HCT116 (cell line): ENCODE measurements at regions not wholly inside any gene's neighbourhood (a gene's known extent, or its start where the extent isn't known, plus 50 kb on each side); places are given as distances from the start of the nearest gene placed in this dataset.

Experiments used
- ATAC-seq: fragments of 200-7000 bp; cut with Tn5 transposase; 2 replicates; pipeline ENCODE4 v1.9.1; 2020; ENCODE audit warnings: mild to moderate bottlenecking, moderate library complexity
- BruUV-seq: library from RNA; stranded (reverse); fragments of 400-500 nt; replicated peaks from 2 replicates; lab custom pipeline; 2021; lab: Mats Ljungman, UMichigan
- CTCF ChIA-PET: fragments of 300-600 bp; sonication (Branson Sonifier 250); formaldehyde crosslinking; loops from one replicate; lab custom pipeline; 2021; ENCODE audit warnings: antibody characterized with exemption; lab: Charles Lee
- POLR2A ChIA-PET: fragments of 300-600, 350-600 bp; sonication (Branson Sonifier 250); formaldehyde crosslinking; loops from one replicate; lab custom pipeline; 2021; ENCODE audit warnings: antibody characterized with exemption; lab: Charles Lee
- RAD21 ChIA-PET, 2 experiments: fragments of 300-600 bp; sonication (Branson Sonifier 250); formaldehyde crosslinking; loops; one replicate each; lab custom pipeline; 2023; ENCODE audit warnings: low total read pairs in 2 of 2; ENCODE audit not compliant: uncharacterized antibody in 2 of 2, unreplicated experiment in 2 of 2, low non-redundant PET in 1 of 2; lab: Charles Lee
- DNase-seq: peaks from one replicate; pipeline ENCODE4 v3.0.0-alpha.2; 2010; ENCODE audit warnings: low read depth, low spot score
- H2AFZ ChIP-seq: fragments of 200-600 bp; shearing (Covaris generic), sonication (generic); 2 replicates; pipeline ENCODE4 v1.6.1; 2017; ENCODE audit warnings: low read depth, mixed run types, mixed read lengths, antibody characterized with exemption, low read length; ENCODE audit not compliant: poor library complexity, severe bottlenecking
- H3K27ac ChIP-seq: 2 replicates; pipeline ENCODE4 v1.5.1; 2012; ENCODE audit warnings: low read depth, low read length
- H3K27me3 ChIP-seq: fragments of 200-600 bp; sonication (generic); 2 replicates; pipeline ENCODE4 v1.6.1; 2016; ENCODE audit warnings: mixed run types, low read length, mixed read lengths; ENCODE audit not compliant: insufficient read depth
- H3K36me3 ChIP-seq, 2 experiments: fragments of 200-500 bp in 1 of 2; fragments of 200-600 bp in 1 of 2; sonication (Bioruptor generic) in 1 of 2; sonication (generic) in 1 of 2; 2 replicates each; pipeline versions ENCODE4 v1.5.1 to v1.6.1; 2014 to 2016; ENCODE audit warnings: low read length in 2 of 2, inconsistent platforms in 1 of 2, mixed read lengths in 1 of 2, mixed run types in 1 of 2; ENCODE audit not compliant: insufficient read depth in 2 of 2, control insufficient read depth in 1 of 2
- H3K4me1 ChIP-seq, 2 experiments: fragments of 200-600 bp in 1 of 2; sonication (generic) in 1 of 2; 2 replicates each; pipeline versions ENCODE4 v1.5.1 to v1.6.1; 2012 to 2017; ENCODE audit warnings: low read length in 2 of 2, inconsistent platforms in 1 of 2, mild to moderate bottlenecking in 1 of 2, mixed read lengths in 1 of 2, mixed run types in 1 of 2, moderate library complexity in 1 of 2; ENCODE audit not compliant: insufficient read depth in 2 of 2, control insufficient read depth in 1 of 2
- H3K4me2 ChIP-seq: fragments of 200-600 bp; sonication (generic); 2 replicates; pipeline ENCODE4 v1.6.1; 2017; ENCODE audit warnings: mixed run types, low read length, mixed read lengths
- H3K4me3 ChIP-seq, 2 experiments: fragments of 200-600 bp in 1 of 2; sonication (generic) in 1 of 2; replicated peaks in 1 of 2; 2 replicates each; pipeline ENCODE4 v1.5.1; 2011 to 2016; ENCODE audit warnings: low read length in 2 of 2, control low read depth in 1 of 2, low read depth in 1 of 2, mild to moderate bottlenecking in 1 of 2, mixed read lengths in 1 of 2, mixed run types in 1 of 2
- H3K79me2 ChIP-seq: fragments of 200-600 bp; sonication (generic); 2 replicates; pipeline ENCODE4 v1.6.1; 2017; ENCODE audit warnings: mild to moderate bottlenecking, mixed run types, low read length, moderate library complexity, mixed read lengths; ENCODE audit not compliant: insufficient read depth
- H3K9ac ChIP-seq: fragments of 200-600 bp; sonication (generic); 2 replicates; pipeline ENCODE4 v1.6.1; 2016; ENCODE audit warnings: low read length, mixed read lengths
- H3K9me2 ChIP-seq: fragments of 200-600 bp; sonication (generic), shearing (Covaris generic); 2 replicates; pipeline ENCODE4 v1.6.1; 2017; ENCODE audit warnings: mixed run types, mild to moderate bottlenecking, moderate library complexity; ENCODE audit not compliant: insufficient read depth
- H3K9me3 ChIP-seq, 2 experiments: fragments of 200-500 bp in 1 of 2; fragments of 200-600 bp in 1 of 2; sonication (Bioruptor generic) in 1 of 2; sonication (generic) in 1 of 2; 2 replicates each; pipeline ENCODE4 v1.6.1; 2014 to 2017; ENCODE audit warnings: low read length in 2 of 2, mixed read lengths in 2 of 2, inconsistent platforms in 1 of 2, low read depth in 1 of 2, mild to moderate bottlenecking in 1 of 2, mixed run types in 1 of 2, moderate library complexity in 1 of 2; ENCODE audit not compliant: control insufficient read depth in 1 of 2, insufficient read depth in 1 of 2
- H4K20me1 ChIP-seq: fragments of 200-600 bp; sonication (generic), shearing (Covaris generic); 2 replicates; pipeline ENCODE4 v1.6.1; 2017; ENCODE audit warnings: mixed run types, mild to moderate bottlenecking, moderate library complexity; ENCODE audit not compliant: insufficient read depth
- CBX3 ChIP-seq: IDR thresholded peaks from 2 replicates; pipeline ENCODE4 v1.6.1; 2012; ENCODE audit warnings: low read depth
- CEBPB ChIP-seq: IDR thresholded peaks from 2 replicates; pipeline ENCODE4 v1.6.1; 2012; ENCODE audit warnings: low read depth
- EGR1 ChIP-seq: IDR thresholded peaks from 2 replicates; pipeline ENCODE4 v1.6.1; 2012; ENCODE audit warnings: low read depth
- EZH2 ChIP-seq: fragments of 200-600 bp; sonication (generic); IDR thresholded peaks from 2 replicates; pipeline ENCODE4 v1.6.1; 2017; ENCODE audit warnings: antibody characterized with exemption, mixed run types
- POLR2A ChIP-seq: IDR thresholded peaks from 2 replicates; pipeline ENCODE4 v1.7.0; 2011; ENCODE audit warnings: borderline replicate concordance; ENCODE audit not compliant: insufficient read depth, insufficient read length; ENCODE audit errors: extremely low read depth
- POLR2AphosphoS5 ChIP-seq: IDR thresholded peaks from 2 replicates; pipeline ENCODE4 v1.6.1; 2011; ENCODE audit warnings: mild to moderate bottlenecking, low read depth, low read length, moderate library complexity
- RAD21 ChIP-seq: IDR thresholded peaks from 2 replicates; pipeline ENCODE4 v1.6.1; 2012; ENCODE audit warnings: low read depth, mild to moderate bottlenecking
- SIN3A ChIP-seq: IDR thresholded peaks from 2 replicates; pipeline ENCODE4 v1.6.1; 2012; ENCODE audit warnings: low read depth
- SRF ChIP-seq: IDR thresholded peaks from 2 replicates; pipeline ENCODE4 v1.6.1; 2012; ENCODE audit warnings: low read depth
- ZBTB33 ChIP-seq: IDR thresholded peaks from 2 replicates; pipeline ENCODE4 v1.6.1; 2011; ENCODE audit warnings: mild to moderate bottlenecking, low read length, moderate library complexity; ENCODE audit not compliant: insufficient replicate concordance; ENCODE audit errors: extremely low read depth
- intact Hi-C: fragments of 100-400 bp; cut with micrococcal nuclease; formaldehyde crosslinking; loops from 2 replicates; pipeline ENCODE4 v1.10.0; 2022
- TF ChIP-seq, protein P1 (sequence below): IDR thresholded peaks from 2 replicates; pipeline ENCODE4 v1.6.1; 2012; ENCODE audit warnings: low read depth

GRCh38 chr10:130487566-130487965, 351.4 kb downstream of the GLRX3 start:
- Histone ChIP-seq H3K79me2 (no peaks in the 10 kb centered on the region), H3K4me3 (no peak overlapping the region), H2AFZ (no peak overlapping the region), H3K4me2 (no peak overlapping the region), H3K9me3 (no peaks in the 10 kb centered on the region), H3K9me2 (no peaks in the 10 kb centered on the region), H3K27me3 (no peaks in the 10 kb centered on the region), H3K9ac (no peak overlapping the region), H4K20me1 (no peaks in the 10 kb centered on the region), H3K36me3 (no peaks in the 10 kb centered on the region), H3K4me1 (no peaks in the 10 kb centered on the region), H3K27ac (no peak overlapping the region)
- RAD21 ChIA-PET = no interaction called here
- DNase-seq = no peak
- intact Hi-C loops = no loop called here
- no TSS peak for BruUV-seq
- no peak for ATAC-seq
- TF ChIP-seq SIN3A = no peak
- TF ChIP-seq CBX3 = no peak
- TF ChIP-seq POLR2AphosphoS5 = no peak
- no peak for TF ChIP-seq POLR2A
- no peak for TF ChIP-seq ZBTB33
- TF ChIP-seq CEBPB = no peak
- no peak for TF ChIP-seq EGR1
- no peak for TF ChIP-seq SRF
- TF ChIP-seq, protein P1, sequence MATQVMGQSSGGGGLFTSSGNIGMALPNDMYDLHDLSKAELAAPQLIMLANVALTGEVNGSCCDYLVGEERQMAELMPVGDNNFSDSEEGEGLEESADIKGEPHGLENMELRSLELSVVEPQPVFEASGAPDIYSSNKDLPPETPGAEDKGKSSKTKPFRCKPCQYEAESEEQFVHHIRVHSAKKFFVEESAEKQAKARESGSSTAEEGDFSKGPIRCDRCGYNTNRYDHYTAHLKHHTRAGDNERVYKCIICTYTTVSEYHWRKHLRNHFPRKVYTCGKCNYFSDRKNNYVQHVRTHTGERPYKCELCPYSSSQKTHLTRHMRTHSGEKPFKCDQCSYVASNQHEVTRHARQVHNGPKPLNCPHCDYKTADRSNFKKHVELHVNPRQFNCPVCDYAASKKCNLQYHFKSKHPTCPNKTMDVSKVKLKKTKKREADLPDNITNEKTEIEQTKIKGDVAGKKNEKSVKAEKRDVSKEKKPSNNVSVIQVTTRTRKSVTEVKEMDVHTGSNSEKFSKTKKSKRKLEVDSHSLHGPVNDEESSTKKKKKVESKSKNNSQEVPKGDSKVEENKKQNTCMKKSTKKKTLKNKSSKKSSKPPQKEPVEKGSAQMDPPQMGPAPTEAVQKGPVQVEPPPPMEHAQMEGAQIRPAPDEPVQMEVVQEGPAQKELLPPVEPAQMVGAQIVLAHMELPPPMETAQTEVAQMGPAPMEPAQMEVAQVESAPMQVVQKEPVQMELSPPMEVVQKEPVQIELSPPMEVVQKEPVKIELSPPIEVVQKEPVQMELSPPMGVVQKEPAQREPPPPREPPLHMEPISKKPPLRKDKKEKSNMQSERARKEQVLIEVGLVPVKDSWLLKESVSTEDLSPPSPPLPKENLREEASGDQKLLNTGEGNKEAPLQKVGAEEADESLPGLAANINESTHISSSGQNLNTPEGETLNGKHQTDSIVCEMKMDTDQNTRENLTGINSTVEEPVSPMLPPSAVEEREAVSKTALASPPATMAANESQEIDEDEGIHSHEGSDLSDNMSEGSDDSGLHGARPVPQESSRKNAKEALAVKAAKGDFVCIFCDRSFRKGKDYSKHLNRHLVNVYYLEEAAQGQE = no peak
- no peak for TF ChIP-seq RAD21
- TF ChIP-seq EZH2 = no peak
- TF ChIP-seq, all 23 proteins: peak for 0
- ChIA-PET CTCF (no interaction called here), POLR2A (no interaction called here)
